Astrocyte of the spinal cord (primary cell): ENCODE measurements at regions not wholly inside any gene's neighbourhood (a gene's known extent, or its start where the extent isn't known, plus 50 kb on each side); places are given as distances from the start of the nearest gene placed in this dataset.

Source experiments
- DNase-seq: peaks from one replicate; pipeline ENCODE4 v3.0.0; 2011; ENCODE audit warnings: low read depth, low spot score
- H3K4me3 ChIP-seq: 2 replicates; pipeline ENCODE4 v1.5.1; 2011; ENCODE audit warnings: low read depth, mild to moderate bottlenecking, low read length, moderate library complexity
- in situ Hi-C: cut with HindIII; loops from 2 replicates; pipeline ENCODE4 v1.10.0; 2017; ENCODE audit warnings: low sequenced_read_pairs
- TF ChIP-seq, protein P1 (sequence below): IDR thresholded peaks from 2 replicates; pipeline ENCODE4 v1.5.1; 2012; ENCODE audit warnings: low read depth, mild to moderate bottlenecking, low read length, inconsistent platforms

DNA sequence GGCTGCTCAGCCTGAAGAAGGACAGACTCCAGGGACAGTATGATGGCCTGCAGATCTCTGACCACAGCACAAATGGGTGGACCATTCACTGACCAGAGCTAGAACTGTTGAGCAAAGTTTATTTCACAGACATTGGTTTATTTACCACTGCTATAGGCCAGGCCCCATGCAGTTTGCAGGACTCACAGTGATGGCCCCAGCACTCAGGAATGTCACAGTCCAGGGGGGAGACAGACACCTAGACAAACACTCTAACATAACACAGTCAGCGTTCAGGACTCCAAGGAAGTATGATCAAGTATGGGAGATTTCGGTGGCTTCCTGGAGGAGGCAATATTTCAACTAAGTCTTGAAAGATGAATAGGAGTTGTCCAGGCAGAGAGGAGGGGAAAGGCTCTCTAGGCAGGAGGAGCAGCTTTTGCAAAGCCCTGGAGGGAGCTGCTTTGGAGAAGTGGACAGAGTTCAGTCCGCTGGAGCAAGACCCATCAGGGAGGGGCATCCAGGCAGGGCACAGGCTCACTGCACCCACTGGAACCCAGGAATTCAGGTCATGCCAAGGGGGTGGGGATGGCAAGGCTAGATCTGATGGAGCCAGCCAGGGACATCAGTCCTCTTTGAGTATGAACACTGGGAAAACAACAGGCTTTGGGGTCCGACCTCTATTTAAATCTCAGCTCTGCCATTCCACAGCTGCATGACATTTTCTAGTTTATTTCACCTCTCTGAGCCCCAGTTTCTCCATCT is 454.3 kb downstream of the MATN1 start:
- H3K4me3 ChIP-seq, result no peak overlapping the region
- TF ChIP-seq, protein P1, sequence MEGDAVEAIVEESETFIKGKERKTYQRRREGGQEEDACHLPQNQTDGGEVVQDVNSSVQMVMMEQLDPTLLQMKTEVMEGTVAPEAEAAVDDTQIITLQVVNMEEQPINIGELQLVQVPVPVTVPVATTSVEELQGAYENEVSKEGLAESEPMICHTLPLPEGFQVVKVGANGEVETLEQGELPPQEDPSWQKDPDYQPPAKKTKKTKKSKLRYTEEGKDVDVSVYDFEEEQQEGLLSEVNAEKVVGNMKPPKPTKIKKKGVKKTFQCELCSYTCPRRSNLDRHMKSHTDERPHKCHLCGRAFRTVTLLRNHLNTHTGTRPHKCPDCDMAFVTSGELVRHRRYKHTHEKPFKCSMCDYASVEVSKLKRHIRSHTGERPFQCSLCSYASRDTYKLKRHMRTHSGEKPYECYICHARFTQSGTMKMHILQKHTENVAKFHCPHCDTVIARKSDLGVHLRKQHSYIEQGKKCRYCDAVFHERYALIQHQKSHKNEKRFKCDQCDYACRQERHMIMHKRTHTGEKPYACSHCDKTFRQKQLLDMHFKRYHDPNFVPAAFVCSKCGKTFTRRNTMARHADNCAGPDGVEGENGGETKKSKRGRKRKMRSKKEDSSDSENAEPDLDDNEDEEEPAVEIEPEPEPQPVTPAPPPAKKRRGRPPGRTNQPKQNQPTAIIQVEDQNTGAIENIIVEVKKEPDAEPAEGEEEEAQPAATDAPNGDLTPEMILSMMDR, result no peak
- in situ Hi-C loops, result no loop called here
- DNase-seq, result no peak

DNA sequence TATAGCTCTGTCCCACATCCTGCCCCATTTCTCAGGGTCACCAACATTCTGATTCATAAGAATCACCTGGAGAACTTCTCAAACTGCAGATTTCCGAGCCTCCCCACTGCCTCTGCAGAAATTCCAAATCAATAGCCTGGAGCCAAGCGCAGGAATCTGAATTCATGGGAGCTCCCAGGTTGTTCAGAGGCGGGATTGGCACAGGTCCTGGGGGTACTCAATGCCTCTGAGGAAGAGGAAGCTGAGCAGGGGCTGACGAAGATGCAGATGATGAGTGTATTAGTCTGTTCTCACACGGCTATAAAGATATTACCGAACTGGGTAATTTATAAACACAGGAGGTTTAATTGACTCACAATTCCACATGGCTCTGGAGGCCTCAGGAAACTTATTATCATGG is 455.5 kb downstream of the MATN1 start:
- TF ChIP-seq, protein P1, result no peak
- H3K4me3 ChIP-seq, result no peak overlapping the region
- no peak for DNase-seq
- in situ Hi-C loops, result no loop called here

DNA sequence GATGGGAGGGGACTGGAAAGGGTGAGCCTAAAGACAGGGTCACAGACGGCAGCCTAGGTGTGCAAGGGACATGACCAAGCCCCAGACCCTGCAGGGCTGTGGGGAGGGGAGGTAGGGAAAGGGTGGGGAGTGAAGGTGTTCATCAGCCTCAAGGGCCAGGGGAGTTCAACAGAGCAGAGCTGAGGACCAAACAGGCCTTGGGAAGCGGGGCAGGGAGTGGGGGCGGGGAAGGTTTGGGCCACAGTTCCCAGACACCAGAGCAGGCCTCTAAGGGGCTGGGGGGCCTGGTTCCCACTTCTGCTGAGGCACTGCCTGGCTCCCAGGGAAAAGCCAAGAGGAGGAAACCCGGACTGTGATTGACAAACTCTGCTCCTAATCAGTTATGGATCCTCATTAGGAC is 456.3 kb downstream of the MATN1 start:
- in situ Hi-C loops, result no loop called here
- DNase-seq, result no peak
- TF ChIP-seq, protein P1, result no peak
- no peak overlapping the region for H3K4me3 ChIP-seq

DNA sequence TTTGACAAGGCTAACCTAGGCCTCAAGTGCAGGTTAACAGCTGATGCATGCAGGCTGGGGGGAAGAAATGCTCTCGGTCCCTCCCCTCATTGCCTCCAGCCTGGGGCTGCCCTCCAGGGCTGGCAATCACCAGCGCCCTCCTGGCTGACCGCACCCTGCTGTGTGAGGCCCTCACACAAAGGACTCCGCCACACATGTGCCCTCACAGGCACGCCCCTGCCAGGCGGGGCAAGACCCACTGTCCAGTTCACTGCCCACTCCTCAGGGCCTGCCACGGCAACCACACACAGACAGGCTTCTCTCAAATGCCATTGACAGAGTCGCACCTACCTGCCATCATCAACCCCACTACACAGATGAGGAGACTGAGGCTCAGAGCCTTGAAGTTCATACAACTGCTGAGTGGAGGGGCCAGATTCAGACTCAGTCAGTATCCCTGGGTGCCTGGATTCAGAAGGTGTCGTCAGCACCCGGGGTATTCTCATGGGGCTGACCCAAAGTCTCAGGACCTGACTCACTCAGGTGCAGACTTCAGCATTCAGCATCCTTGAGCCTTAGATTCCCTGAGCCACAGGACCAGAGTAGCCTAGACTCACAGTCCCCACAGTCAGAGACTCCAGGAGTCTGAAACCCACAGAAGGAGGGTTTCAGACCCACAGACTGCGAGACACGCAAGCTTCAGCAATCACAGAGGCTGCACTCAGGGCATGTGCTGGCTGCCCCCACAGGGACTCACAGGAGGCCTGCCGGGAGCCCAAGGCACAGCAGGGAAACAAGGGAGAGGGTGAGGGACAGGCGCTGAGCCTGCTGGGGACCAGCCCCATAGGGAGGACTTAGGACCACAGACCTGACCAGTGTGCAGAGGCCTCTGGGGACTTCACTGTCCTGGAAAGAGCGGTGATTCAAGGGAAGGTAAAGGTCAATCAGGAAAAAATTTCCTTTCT is 458.0 kb downstream of the MATN1 start:
- no peak overlapping the region for H3K4me3 ChIP-seq
- in situ Hi-C loops, result no loop called here
- no peak for DNase-seq
- TF ChIP-seq, protein P1, result no peak

DNA sequence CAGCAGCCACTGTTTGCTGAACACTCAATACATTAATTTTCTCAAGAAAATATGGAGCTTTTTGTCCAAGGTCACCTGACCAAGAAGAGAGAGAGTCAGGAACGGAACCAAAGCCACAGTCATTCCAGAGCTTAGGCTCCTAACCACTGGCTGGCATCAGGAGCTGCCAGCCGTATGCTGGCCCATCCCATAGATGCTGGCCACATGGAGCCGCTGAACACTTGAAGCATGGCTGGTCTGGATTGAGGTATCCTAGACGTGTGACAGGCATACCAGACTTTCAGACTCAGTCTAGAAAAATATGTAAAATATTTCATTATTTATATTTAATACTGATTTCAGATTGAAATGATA is 458.7 kb downstream of the MATN1 start:
- TF ChIP-seq, protein P1, result no peak
- H3K4me3 ChIP-seq, result no peak overlapping the region
- in situ Hi-C loops, result no loop called here
- no peak for DNase-seq

DNA sequence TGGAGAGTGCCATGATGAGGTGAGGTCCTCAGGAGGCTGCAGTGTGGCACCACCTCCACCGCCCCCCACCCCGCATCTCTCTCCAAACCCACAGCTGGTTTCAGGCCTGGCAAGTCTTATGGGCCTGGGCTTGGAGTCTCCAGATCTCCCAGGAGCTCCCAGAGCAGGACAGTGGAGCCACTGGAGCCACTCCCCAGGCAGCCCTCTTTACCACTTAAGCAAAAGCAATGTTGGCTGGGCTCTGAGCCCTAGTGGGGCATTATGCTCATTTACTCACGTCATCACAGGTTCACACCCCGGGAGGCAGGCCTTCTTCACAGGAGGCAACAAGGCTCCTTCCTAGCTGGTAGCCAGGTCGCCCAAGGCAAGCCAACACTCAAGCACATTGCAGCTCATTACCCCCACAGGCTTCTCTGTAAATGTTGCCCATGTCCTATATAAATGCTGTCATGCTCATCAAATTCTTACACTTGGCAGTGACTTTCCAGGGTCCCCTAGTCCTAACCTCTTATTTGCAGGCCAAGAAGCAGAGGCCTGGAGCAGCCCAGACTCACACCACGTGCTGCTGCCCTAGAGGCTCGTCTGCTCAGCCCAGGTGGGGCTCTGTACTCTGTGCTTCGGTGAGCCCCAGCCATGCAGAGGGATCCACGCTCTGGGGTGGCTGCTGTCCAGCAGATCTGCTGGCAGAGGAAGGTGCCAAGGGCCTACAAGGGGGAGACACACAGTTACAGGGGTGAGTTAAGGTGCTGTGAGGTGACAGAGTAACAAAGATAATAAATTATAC is 459.3 kb downstream of the MATN1 start:
- H3K4me3 ChIP-seq, result no peak overlapping the region
- no peak for DNase-seq
- TF ChIP-seq, protein P1, result no peak
- in situ Hi-C loops, result no loop called here
